GM12878 (cell line): ENCODE measurements at regions not wholly inside any gene's neighbourhood (a gene's known extent, or its start where the extent isn't known, plus 50 kb on each side); places are given as distances from the start of the nearest gene placed in this dataset.

ENCODE experiments used
- ATAC-seq: fragments of 200-7000 bp; cut with Tn5 transposase; 3 replicates; pipeline ENCODE4 v1.9.1; 2020; ENCODE audit warnings: mild to moderate bottlenecking, moderate library complexity
- BruUV-seq: library from RNA; stranded (reverse); fragments of 400-500 nt; replicated peaks from 2 replicates; lab custom pipeline; 2021; lab: Mats Ljungman, UMichigan
- CTCF ChIA-PET: fragments of 300-600 bp; sonication (Branson Sonifier 250); formaldehyde crosslinking; extraction: SDS; loops from one replicate; lab custom pipeline; 2021; ENCODE audit warnings: inconsistent platforms; lab: Yijun Ruan, JAX
- POLR2A ChIA-PET: fragments of 350-600 bp; formaldehyde crosslinking; extraction: SDS; loops from one replicate; lab custom pipeline; 2021; ENCODE audit warnings: inconsistent platforms; lab: Charles Lee
- RAD21 ChIA-PET: fragments of 300-600 bp; sonication (Branson Sonifier 250); formaldehyde crosslinking; loops from one replicate; lab custom pipeline; 2023; ENCODE audit warnings: antibody characterized with exemption; ENCODE audit not compliant: unreplicated experiment; lab: Charles Lee
- SMC1A ChIA-PET: fragments of 300-600 bp; sonication (Branson Sonifier 250); formaldehyde crosslinking; loops from one replicate; lab custom pipeline; 2023; ENCODE audit not compliant: unreplicated experiment, uncharacterized antibody; lab: Charles Lee
- DNase-seq: peaks from one replicate; pipeline ENCODE4 v3.0.0-alpha.2; 2011; ENCODE audit warnings: low read depth, low spot score
- FAIRE-seq: peaks from 3 replicates; lab custom pipeline; 2011; peaks lifted over from hg19 to GRCh38; lab: Jason Lieb, UNC
- H2AFZ ChIP-seq: 2 replicates; pipeline ENCODE4 v1.6.0; 2011; ENCODE audit warnings: low read depth, low read length, control low read depth; ENCODE audit not compliant: control insufficient read depth
- H3K27ac ChIP-seq: 2 replicates; pipeline ENCODE4 v1.5.1; 2011; ENCODE audit warnings: control low read depth; ENCODE audit not compliant: control insufficient read depth, insufficient read depth
- H3K27me3 ChIP-seq, 2 experiments: replicated peaks in 1 of 2; 2 replicates each; pipeline versions ENCODE4 v1.6.0 to v1.6.1; 2011; ENCODE audit warnings: low read length in 1 of 2; ENCODE audit not compliant: control insufficient read depth in 2 of 2, insufficient read depth in 2 of 2
- H3K36me3 ChIP-seq, 2 experiments: 2 replicates each; pipeline ENCODE4 v1.5.1; 2011; ENCODE audit warnings: low read length in 1 of 2; ENCODE audit not compliant: control insufficient read depth in 2 of 2, insufficient read depth in 2 of 2
- H3K4me1 ChIP-seq: 2 replicates; pipeline ENCODE4 v1.6.1; 2011; ENCODE audit warnings: mild to moderate bottlenecking, low read length, moderate library complexity, mixed read lengths; ENCODE audit not compliant: control insufficient read depth, insufficient read depth
- H3K4me2 ChIP-seq: 2 replicates; pipeline ENCODE4 v1.6.0; 2011; ENCODE audit warnings: control low read depth; ENCODE audit not compliant: control insufficient read depth, insufficient read depth
- H3K4me3 ChIP-seq: fragments of 200-600 bp; sonication (generic); 2 replicates; pipeline ENCODE4 v1.5.1; 2016
- H3K79me2 ChIP-seq: 2 replicates; pipeline ENCODE4 v1.6.0; 2011; ENCODE audit warnings: low read length; ENCODE audit not compliant: control insufficient read depth, insufficient read depth
- H3K9ac ChIP-seq: 2 replicates; pipeline ENCODE4 v1.8.0; 2011; ENCODE audit warnings: low read length, control low read depth, mixed read lengths; ENCODE audit not compliant: control insufficient read depth, insufficient read depth
- H3K9me3 ChIP-seq: replicated peaks from 3 replicates; pipeline ENCODE4 v1.5.1; 2011; ENCODE audit warnings: mild to moderate bottlenecking, low read length; ENCODE audit not compliant: control insufficient read depth, insufficient read depth
- H4K20me1 ChIP-seq: 2 replicates; pipeline ENCODE4 v1.6.0; 2011; ENCODE audit not compliant: control insufficient read depth, insufficient read depth
- ASH2L ChIP-seq: fragments of 300-600, 200-600 bp; sonication (generic); IDR thresholded peaks from 2 replicates; pipeline ENCODE4 v1.6.1; 2017; ENCODE audit warnings: low read depth, mild to moderate bottlenecking, borderline replicate concordance
- CREB1 ChIP-seq: IDR thresholded peaks from 2 replicates; pipeline ENCODE4 v1.6.1; 2012; ENCODE audit warnings: low read depth, mild to moderate bottlenecking, inconsistent platforms
- IKZF1 ChIP-seq: fragments of 450-650 bp; conservative IDR thresholded peaks from 2 replicates; pipeline ENCODE4 v1.6.1; 2017; ENCODE audit warnings: antibody characterized with exemption, mild to moderate bottlenecking
- KAT2A ChIP-seq: conservative IDR thresholded peaks from 2 replicates; pipeline ENCODE4 v1.6.1; 2011; ENCODE audit warnings: low read depth, low read length; ENCODE audit not compliant: control insufficient read depth
- MTA2 ChIP-seq: fragments of 450-650 bp; IDR thresholded peaks from 2 replicates; pipeline ENCODE4 v1.6.1; 2016; ENCODE audit warnings: low read depth, mild to moderate bottlenecking, moderate library complexity
- NFXL1 ChIP-seq: fragments of 450-650 bp; IDR thresholded peaks from 2 replicates; pipeline ENCODE4 v1.6.1; 2017; ENCODE audit warnings: antibody characterized with exemption, mild to moderate bottlenecking, borderline replicate concordance
- NR2C1 ChIP-seq: fragments of 450-650 bp; IDR thresholded peaks from 2 replicates; pipeline ENCODE4 v1.6.1; 2017; ENCODE audit warnings: antibody characterized with exemption, mild to moderate bottlenecking, moderate library complexity
- NR2C2 ChIP-seq: IDR thresholded peaks from 2 replicates; pipeline ENCODE4 v1.6.1; 2011; ENCODE audit warnings: borderline replicate concordance, low read depth; ENCODE audit not compliant: control insufficient read depth, insufficient read length
- NR2F1 ChIP-seq: fragments of 450-650 bp; conservative IDR thresholded peaks from 2 replicates; pipeline ENCODE4 v1.6.1; 2017; ENCODE audit warnings: mild to moderate bottlenecking
- POLR2AphosphoS2 ChIP-seq: IDR thresholded peaks from 2 replicates; pipeline ENCODE4 v1.6.1; 2011; ENCODE audit warnings: low read depth, mild to moderate bottlenecking, low read length, improper control_type of control experiment, moderate library complexity
- RB1 ChIP-seq: fragments of 450-650 bp; formaldehyde crosslinking; IDR thresholded peaks from 2 replicates; pipeline ENCODE4 v1.6.1; 2017; ENCODE audit warnings: mild to moderate bottlenecking, borderline replicate concordance
- RUNX3 ChIP-seq: IDR thresholded peaks from 2 replicates; pipeline ENCODE4 v1.6.1; 2012; ENCODE audit warnings: low read length, inconsistent platforms
- SREBF1 ChIP-seq: IDR thresholded peaks from 2 replicates; pipeline ENCODE4 v1.6.1; 2012; ENCODE audit warnings: mild to moderate bottlenecking, low read length
- YY1 ChIP-seq: IDR thresholded peaks from 2 replicates; pipeline ENCODE4 v1.6.1; 2011; ENCODE audit warnings: low read depth, mild to moderate bottlenecking, low read length
- ZZZ3 ChIP-seq: IDR thresholded peaks from 2 replicates; pipeline ENCODE4 v1.6.1; 2011; ENCODE audit warnings: low read depth; ENCODE audit not compliant: control insufficient read depth, insufficient read length
- WGBS: methylation state at CpG from one replicate; pipeline ENCODE4 v1.1.6; 2016; ENCODE audit warnings: low lambda C conversion rate; ENCODE audit not compliant: insufficient replicate concordance, insufficient coverage; ENCODE audit errors: missing lambda C conversion rate; 5-methylcytosine and 5-hydroxymethylcytosine counted together
- in situ Hi-C: fragments of 300-500 bp; cut with MboI; formaldehyde crosslinking; loops from 9 replicates; pipeline ENCODE4 v1.14.3; 2018; ENCODE audit warnings: mixed read lengths
- intact Hi-C: fragments of 100-400 bp; cut with micrococcal nuclease; formaldehyde crosslinking; loops from one replicate; pipeline ENCODE4 v1.14.2; 2022; ENCODE audit not compliant: unreplicated experiment

DNA sequence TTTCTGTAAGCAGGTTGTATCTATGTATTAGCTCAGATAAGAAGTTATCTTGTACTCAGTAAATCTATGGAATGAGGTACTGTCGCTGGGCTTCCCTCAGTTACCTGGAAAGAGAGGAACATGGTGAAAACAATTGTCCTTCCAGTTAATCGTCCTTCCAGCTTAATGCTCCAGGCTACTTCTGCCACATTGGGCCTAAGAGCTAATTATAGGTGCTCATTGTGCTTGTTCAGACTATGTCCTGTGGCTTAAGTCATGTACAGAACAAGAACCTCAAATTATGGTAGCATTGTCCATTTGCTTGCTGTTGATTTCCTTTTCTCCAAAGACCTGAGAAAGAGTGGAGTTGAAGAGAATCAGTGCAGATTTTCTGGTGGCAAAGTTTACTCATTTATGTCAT lies 86.1 kb upstream of the MBL2 start:
- Histone ChIP-seq H3K4me3 (no peak overlapping the region), H3K4me1 (no peaks in the 10 kb centered on the region), H3K27me3 (no peaks in the 10 kb centered on the region), H3K27ac (no peak overlapping the region), H3K9ac (no peak overlapping the region), H4K20me1 (no peaks in the 10 kb centered on the region), H3K79me2 (no peaks in the 10 kb centered on the region), H3K36me3 (no peaks in the 10 kb centered on the region), H3K9me3 (no peaks in the 10 kb centered on the region), H2AFZ (no peak overlapping the region), H3K4me2 (no peak overlapping the region)
- in situ Hi-C loops = no loop called here
- CTCF ChIA-PET = interaction anchor here (0.7 kb wide), 1 partner anchor 41 kb away, joined by 3 read pairs; no protein-coding TSS in a partner anchor
- intact Hi-C loops = no loop called here
- ATAC-seq (no peak), FAIRE-seq (no peak), DNase-seq (no peak)
- SMC1A ChIA-PET = no interaction called here
- WGBS = 6% methylated on average over 2 of the region's 2 CpGs
- POLR2A ChIA-PET = no interaction called here
- no TSS peak for BruUV-seq
- RAD21 ChIA-PET = no interaction called here
- no peak for TF ChIP-seq NFXL1
- TF ChIP-seq NR2F1 = no peak
- TF ChIP-seq ZZZ3 = no peak
- no peak for TF ChIP-seq ASH2L
- TF ChIP-seq CREB1 = no peak
- TF ChIP-seq KAT2A = no peak
- no peak for TF ChIP-seq RUNX3
- TF ChIP-seq NR2C2 = no peak
- TF ChIP-seq RB1 = no peak
- TF ChIP-seq POLR2AphosphoS2 = no peak
- no peak for TF ChIP-seq MTA2
- no peak for TF ChIP-seq YY1
- no peak for TF ChIP-seq IKZF1
- TF ChIP-seq NR2C1 = no peak
- TF ChIP-seq SREBF1 = no peak
